ENCODE measurements at regions not wholly inside any gene's neighbourhood (a gene's known extent, or its start where the extent isn't known, plus 50 kb on each side); places are given as distances from the start of the nearest gene placed in this dataset.
"Not testable (repeated sequence)": the region's sequence is repeated elsewhere in the genome, so short reads cannot be mapped to it uniquely, and the experiment has no call there.

DNA sequence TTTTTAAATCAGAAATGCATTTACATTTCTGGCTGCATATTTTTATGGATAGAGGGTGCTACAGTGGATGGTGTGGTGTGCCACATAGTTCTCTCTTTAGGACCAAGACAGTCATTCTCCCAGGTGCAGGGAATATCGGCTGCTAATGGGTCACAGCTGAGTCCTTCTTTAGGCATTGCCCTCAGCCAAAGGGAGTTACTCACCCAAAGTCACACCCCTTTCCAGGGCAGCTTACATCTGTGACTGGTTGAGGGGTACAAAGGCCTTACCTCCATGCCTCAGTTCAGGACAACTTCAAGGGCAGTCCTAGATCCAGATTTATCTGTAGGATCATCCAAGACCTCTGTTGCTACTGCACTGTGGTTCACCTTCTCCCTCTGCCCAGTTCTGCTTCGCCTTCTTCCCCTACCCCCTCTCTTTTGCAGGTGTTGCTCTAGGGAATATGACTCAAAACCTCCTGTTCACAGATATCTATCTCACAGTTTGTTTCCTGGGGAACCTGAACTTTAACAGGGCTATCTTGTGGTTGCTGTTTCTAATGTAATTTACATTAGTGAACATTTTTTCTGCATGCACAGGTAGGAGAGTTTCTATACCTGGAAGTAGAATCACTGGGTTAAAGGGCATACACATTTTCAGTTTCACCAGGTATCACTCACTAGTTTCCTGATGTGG lies 413.9 kb downstream of the RPS6KC1 start:
- DNase-seq (ENCODE audit: low spot score): no peak

GRCh38 chr1:213466541-213466940 lies 415.5 kb downstream of the RPS6KC1 start:
- no peak for DNase-seq (ENCODE audit: low spot score)

DNA sequence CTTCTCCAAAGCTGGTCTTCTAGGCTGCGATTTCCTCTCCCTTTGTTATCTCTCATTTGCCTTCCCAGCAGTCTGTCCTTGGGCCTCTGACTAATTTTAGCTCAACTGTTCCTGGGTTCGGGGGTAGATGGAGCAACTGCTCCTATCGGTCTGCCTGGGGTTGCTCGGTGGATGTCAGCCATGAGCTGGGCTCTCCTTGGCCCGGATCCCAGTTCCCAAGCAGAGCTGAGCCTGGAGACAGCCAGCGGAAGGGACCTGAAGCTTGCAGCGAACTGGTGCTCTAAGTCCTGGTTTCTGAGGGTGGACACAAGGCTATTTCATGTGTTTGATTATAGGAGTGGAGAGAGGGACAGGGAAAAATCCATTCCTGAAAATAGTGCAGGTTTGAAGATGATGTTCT lies 423.0 kb downstream of the RPS6KC1 start:
- no peak for DNase-seq (ENCODE audit: low spot score)

DNA sequence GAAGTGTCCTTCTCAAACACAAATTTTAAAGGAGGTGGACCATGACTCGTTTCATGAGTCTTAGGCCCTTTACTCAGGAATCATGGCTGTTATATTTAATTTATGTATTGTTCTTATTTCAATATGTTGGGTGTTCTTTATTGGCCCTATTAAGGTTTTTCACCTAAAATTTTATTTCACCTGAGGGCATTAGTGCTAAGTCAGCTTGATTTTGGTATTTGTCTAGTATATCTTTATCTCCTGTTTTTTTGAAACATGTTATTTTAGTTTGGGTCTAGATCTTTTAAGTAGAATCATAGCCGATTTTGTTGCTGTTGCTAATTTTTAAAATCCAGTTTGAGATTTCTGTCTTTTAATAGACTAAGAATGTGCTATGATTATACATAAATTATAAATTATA lies 430.4 kb downstream of the RPS6KC1 start:
- DNase-seq (ENCODE audit: low spot score): no peak

- DNase-seq (ENCODE audit: low spot score): no peak
Measured at GRCh38 chr1:213484333-213484732, 433.3 kb downstream of the RPS6KC1 start.

- no peak for DNase-seq (ENCODE audit: low spot score)
Measured at GRCh38 chr1:213484758-213485157, 433.7 kb downstream of the RPS6KC1 start.

DNA sequence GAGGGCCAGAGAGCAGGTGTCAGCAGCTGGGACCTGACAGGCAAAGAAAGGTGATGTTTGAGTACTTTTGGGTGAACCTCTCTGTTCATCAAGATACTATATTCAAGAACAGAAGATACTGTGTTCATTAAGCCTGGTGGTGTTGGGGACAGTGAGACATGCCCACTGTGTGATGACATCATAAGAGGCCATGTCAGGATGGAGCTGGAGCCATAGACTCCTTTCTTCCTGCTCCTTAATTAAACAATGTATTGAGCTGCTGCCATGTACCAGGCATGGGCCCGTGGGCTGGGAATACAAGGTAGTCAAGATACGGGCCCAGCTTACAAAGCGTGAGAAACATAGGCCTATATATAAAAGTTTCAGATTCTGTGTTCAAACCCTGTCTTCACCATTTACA lies 435.4 kb downstream of the RPS6KC1 start:
- no peak for DNase-seq (ENCODE audit: low spot score)

GRCh38 chr1:213491468-213491867 lies 440.4 kb downstream of the RPS6KC1 start:
- DNase-seq (ENCODE audit: low spot score): no peak

GRCh38 chr1:213492161-213493041 lies 441.4 kb downstream of the RPS6KC1 start:
- no peak for DNase-seq (ENCODE audit: low spot score)

- DNase-seq (ENCODE audit: low spot score): no peak
Measured at GRCh38 chr1:213499444-213499843, 448.4 kb downstream of the RPS6KC1 start.

DNA sequence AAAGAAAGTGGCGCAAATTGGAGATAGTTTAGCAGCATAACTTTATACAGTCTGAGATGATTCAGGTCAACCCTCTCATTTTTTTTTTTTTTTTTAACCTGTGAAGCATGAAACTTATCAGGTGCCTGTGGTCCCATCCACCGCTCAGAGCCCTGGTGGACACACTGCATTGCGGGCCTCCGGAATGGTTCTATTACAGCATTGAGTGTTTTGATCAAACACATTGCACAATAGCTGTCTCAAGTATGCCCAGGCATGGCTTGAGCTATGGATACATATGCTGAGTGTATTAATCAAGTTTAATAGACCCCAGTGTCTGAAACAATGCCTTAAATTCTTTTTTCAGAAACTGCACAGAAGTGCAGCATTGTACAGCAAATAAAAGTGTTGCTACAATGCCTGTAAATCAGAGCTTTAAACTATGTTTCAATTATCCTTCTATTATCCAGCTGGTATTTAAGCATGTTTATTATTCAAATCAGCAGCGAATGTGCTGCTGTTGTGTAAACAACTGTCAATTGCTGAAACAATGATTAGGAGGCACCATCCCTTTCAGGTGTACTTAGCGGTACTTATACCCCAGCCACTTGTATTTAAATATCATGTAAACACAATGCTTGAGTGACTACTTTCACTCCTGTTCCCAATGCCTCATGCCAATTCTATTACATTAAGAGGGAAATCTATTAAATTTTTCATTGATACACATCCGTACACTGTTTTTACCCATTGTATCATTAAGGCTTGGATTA lies 456.6 kb downstream of the RPS6KC1 start:
- no peak for DNase-seq (ENCODE audit: low spot score)

DNA sequence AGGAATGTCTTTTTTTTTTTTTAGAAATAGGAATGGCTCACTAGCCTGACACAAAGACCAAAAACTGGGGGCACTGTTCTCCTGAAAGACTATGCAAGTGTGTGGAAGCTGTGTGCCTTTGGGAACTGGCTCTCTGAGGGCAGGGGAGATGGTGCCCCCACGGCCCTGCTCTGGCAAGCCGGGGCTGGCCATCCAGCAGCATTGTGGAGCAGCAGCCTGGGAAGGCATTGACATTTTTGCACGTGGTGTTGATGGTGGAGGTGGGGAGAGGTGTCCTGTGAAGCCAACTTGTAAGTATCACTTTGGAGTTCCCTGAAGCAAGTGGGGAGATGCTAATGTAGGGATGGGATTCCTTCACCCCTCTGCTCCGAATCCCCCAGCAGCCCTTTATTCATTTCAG lies 460.1 kb downstream of the RPS6KC1 start:
- no peak for DNase-seq (ENCODE audit: low spot score)

DNA sequence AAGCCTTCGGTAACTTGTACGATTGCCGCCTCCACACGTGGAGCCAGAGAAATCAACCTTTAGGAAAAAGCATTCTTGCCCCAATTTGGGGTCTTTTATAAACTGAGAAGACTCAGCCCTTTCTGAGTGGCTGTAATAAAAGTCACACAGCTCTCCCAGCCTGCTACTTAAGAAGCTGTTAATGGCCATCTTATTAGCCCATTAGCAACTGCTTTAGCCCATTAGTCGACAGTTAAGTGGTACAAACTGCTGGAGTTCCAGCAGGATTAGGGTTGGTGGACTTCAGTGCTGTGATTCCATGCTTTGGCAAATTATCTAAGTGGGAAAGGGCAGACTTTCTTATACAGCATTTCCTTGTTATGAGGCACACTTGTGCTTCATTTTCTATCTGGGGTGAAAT lies 461.3 kb downstream of the RPS6KC1 start:
- DNase-seq (ENCODE audit: low spot score): no peak

DNA sequence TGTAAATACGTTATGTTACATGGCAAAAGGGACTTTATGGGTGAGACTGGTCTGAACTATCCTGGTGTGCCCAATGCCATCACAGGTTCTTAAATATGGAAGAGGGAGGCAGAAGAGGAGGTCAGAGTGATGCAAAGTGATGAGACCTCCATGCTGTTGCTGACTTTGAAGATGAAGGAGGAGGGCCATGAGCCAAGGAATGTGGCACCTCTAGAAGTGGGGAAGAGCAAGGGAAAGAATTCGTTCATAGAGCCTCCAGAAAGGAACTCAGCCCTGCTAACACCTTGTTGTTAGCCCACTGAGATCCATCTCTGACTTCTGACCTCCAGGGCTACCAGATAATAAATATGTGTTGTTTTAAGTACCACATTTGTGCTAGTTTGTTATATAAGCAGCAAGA lies 462.0 kb downstream of the RPS6KC1 start:
- no peak for DNase-seq (ENCODE audit: low spot score)

- DNase-seq (ENCODE audit: low spot score): not testable (repeated sequence)
Measured at GRCh38 chr1:213514408-213515179, 463.6 kb downstream of the RPS6KC1 start.

GRCh38 chr1:213519098-213519497 lies 468.1 kb downstream of the RPS6KC1 start:
- no peak for DNase-seq (ENCODE audit: low spot score)

- DNase-seq (ENCODE audit: low spot score): no peak
Measured at GRCh38 chr1:213521206-213521605, 466.6 kb upstream of the PROX1 start.

DNA sequence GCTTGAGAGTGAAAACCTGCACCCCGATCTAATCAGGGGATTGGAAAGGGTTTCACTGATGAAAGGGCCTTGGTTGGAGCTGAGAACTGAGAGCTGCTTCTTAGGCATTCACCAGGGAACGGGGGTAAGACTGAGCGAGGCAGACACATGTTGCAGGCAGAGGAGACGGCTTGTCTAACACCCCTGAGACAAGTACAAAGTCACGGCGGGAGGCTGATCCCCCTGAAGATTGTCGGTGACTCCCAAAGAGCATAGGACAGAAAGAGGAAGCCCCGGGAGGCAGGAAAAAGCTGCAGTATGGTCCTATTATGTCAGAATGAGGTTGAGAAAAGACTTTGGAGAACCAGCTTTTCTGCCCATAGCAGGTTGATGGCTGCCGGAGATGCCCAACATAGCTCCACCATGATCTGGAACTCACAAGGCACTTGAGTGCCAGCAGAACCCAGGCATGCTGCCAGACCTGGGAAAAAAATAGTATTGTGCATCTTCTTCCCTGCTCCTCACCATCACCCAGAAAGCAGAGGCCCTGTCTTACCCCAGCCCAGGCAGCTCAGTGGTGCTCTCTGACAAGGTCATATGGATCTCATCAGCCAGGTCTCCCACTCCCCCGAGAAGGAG lies 463.9 kb upstream of the PROX1 start:
- DNase-seq (ENCODE audit: low spot score): no peak

GRCh38 chr1:213526306-213526705 lies 461.5 kb upstream of the PROX1 start:
- DNase-seq (ENCODE audit: low spot score): no peak

DNA sequence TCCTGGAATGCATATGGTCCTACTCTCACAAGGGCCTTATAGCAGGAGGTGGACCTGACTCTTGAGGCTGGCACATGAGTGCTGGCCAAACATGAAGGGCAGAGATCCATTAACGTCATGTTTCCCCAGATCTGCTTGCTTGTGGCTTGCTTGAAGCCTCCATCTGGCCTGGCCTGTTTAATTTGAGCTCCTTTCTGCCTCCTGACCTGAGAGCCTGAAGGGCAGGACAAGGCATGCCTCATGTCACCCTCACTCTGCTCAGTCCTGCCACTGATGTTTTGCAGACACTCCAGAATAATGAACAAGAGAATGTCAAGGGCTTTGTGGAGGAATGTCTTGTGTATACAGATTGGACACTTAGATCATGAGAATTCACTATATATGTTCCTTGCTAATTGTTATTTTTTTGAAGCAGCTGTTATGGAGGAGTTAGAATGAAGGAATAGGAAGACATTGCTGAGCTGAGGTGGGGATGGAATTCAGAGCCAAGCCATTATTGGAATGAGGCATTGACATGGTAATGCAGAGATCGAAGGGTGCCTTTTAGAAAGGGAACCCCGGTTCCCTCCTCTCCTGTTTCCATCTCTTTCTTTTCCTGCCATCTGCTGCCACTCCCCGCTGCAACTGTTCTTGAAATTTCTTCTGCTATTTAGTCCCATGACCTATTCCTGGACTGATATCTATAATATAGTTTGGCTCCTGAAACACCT lies 457.0 kb upstream of the PROX1 start:
- DNase-seq (ENCODE audit: low spot score): no peak
